IMR-90 (cell line): ENCODE measurements at regions not wholly inside any gene's neighbourhood (a gene's known extent, or its start where the extent isn't known, plus 50 kb on each side); places are given as distances from the start of the nearest gene placed in this dataset.

Experiments
- ATAC-seq: fragments of 200-7000 bp; cut with Tn5 transposase; 2 replicates; pipeline ENCODE4 v1.9.1; 2020; ENCODE audit warnings: low read depth, mild to moderate bottlenecking, moderate library complexity
- BruUV-seq: library from RNA; stranded (reverse); fragments of 400-500 nt; replicated peaks from 2 replicates; lab custom pipeline; 2021; lab: Mats Ljungman, UMichigan
- CTCF ChIA-PET: fragments of 300-600 bp; formaldehyde crosslinking; extraction: SDS; loops from one replicate; lab custom pipeline; 2021; ENCODE audit warnings: antibody characterized with exemption; lab: Yijun Ruan, JAX
- POLR2A ChIA-PET: fragments of 300-600 bp; sonication (Branson Sonifier 250); formaldehyde crosslinking; loops from one replicate; lab custom pipeline; 2022; ENCODE audit warnings: antibody characterized with exemption; ENCODE audit not compliant: unreplicated experiment; lab: Charles Lee
- DNase-seq: peaks from one replicate; pipeline ENCODE4 v3.0.0; 2013
- H2AFZ ChIP-seq: replicated peaks from 2 replicates; pipeline ENCODE3; 2013; ENCODE audit warnings: low read length, mild to moderate bottlenecking; ENCODE audit not compliant: poor library complexity
- H2AK5ac ChIP-seq: 2 replicates; pipeline ENCODE4 v1.6.1; 2013; ENCODE audit warnings: low read depth, low read length, inconsistent platforms
- H2AK9ac ChIP-seq: replicated peaks from 2 replicates; pipeline ENCODE3; 2013; ENCODE audit warnings: mild to moderate bottlenecking, low read depth, low read length, moderate library complexity; ENCODE audit not compliant: poor library complexity
- H2BK120ac ChIP-seq: 2 replicates; pipeline ENCODE4 v1.6.1; 2013; ENCODE audit warnings: low read depth, low read length, inconsistent platforms
- H2BK15ac ChIP-seq: 3 replicates; pipeline ENCODE4 v1.6.1; 2013; ENCODE audit warnings: low read depth, low read length, inconsistent platforms
- H2BK20ac ChIP-seq: 2 replicates; pipeline ENCODE4 v1.6.1; 2013; ENCODE audit warnings: low read depth, mild to moderate bottlenecking, inconsistent platforms, low read length, moderate library complexity
- H2BK5ac ChIP-seq: 2 replicates; pipeline ENCODE4 v1.6.1; 2013; ENCODE audit warnings: mild to moderate bottlenecking, low read depth, low read length, inconsistent platforms; ENCODE audit not compliant: poor library complexity, severe bottlenecking
- H3K14ac ChIP-seq: replicated peaks from 2 replicates; pipeline ENCODE4 v1.6.1; 2013; ENCODE audit warnings: low read depth, low read length, inconsistent platforms
- H3K18ac ChIP-seq: 2 replicates; pipeline ENCODE4 v1.6.1; 2013; ENCODE audit warnings: low read depth, low read length, control low read depth
- H3K23ac ChIP-seq: 2 replicates; pipeline ENCODE4 v1.6.1; 2013; ENCODE audit warnings: low read depth, low read length, inconsistent platforms
- H3K27ac ChIP-seq: 2 replicates; pipeline ENCODE4 v1.5.1; 2013; ENCODE audit warnings: mild to moderate bottlenecking, control low read depth, low read length; ENCODE audit not compliant: insufficient read depth
- H3K27me3 ChIP-seq: 2 replicates; pipeline ENCODE4 v1.6.1; 2013; ENCODE audit warnings: low read length; ENCODE audit not compliant: control insufficient read depth, insufficient read depth
- H3K36me3 ChIP-seq: 2 replicates; pipeline ENCODE4 v1.6.1; 2013; ENCODE audit warnings: low read length, mixed read lengths; ENCODE audit not compliant: control insufficient read depth, insufficient read depth
- H3K4ac ChIP-seq: 2 replicates; pipeline ENCODE4 v1.6.1; 2013; ENCODE audit warnings: low read depth, low read length, inconsistent platforms
- H3K4me1 ChIP-seq: 2 replicates; pipeline ENCODE4 v1.6.1; 2013; ENCODE audit warnings: low read length, mixed read lengths; ENCODE audit not compliant: control insufficient read depth, insufficient read depth
- H3K4me2 ChIP-seq: 2 replicates; pipeline ENCODE4 v1.6.1; 2013; ENCODE audit warnings: low read depth, mild to moderate bottlenecking, control low read depth, low read length, moderate library complexity
- H3K4me3 ChIP-seq: 2 replicates; pipeline ENCODE4 v1.5.1; 2013; ENCODE audit warnings: low read depth, mild to moderate bottlenecking, control low read depth, low read length, moderate library complexity; ENCODE audit not compliant: insufficient read depth
- H3K56ac ChIP-seq: 2 replicates; pipeline ENCODE4 v1.6.1; 2013; ENCODE audit warnings: low read length, inconsistent platforms; ENCODE audit not compliant: insufficient read depth; ENCODE audit errors: extremely low read depth
- H3K79me1 ChIP-seq, 2 experiments: 2 replicates each; pipeline ENCODE4 v1.6.1; 2013; ENCODE audit warnings: low read length in 2 of 2, inconsistent platforms in 1 of 2, low read depth in 1 of 2
- H3K9ac ChIP-seq: 2 replicates; pipeline ENCODE4 v1.6.1; 2013; ENCODE audit warnings: low read depth, low read length, control low read depth
- H3K9me1 ChIP-seq: 2 replicates; pipeline ENCODE4 v1.6.1; 2013; ENCODE audit warnings: low read length, inconsistent platforms; ENCODE audit not compliant: insufficient read depth
- H3K9me3 ChIP-seq: 2 replicates; pipeline ENCODE4 v1.6.1; 2013; ENCODE audit warnings: low read length; ENCODE audit not compliant: control insufficient read depth, insufficient read depth
- H4K20me1 ChIP-seq: 2 replicates; pipeline ENCODE4 v1.6.1; 2013; ENCODE audit warnings: low read length, inconsistent platforms; ENCODE audit not compliant: insufficient read depth
- H4K5ac ChIP-seq: 2 replicates; pipeline ENCODE4 v1.6.1; 2013; ENCODE audit warnings: mild to moderate bottlenecking, low read depth, low read length, control low read depth
- H4K8ac ChIP-seq, 2 experiments: 2 replicates each; pipeline ENCODE4 v1.6.1; 2013; ENCODE audit warnings: low read depth in 2 of 2, low read length in 2 of 2, control low read depth in 1 of 2, inconsistent platforms in 1 of 2
- H4K91ac ChIP-seq: 2 replicates; pipeline ENCODE4 v1.6.1; 2013; ENCODE audit warnings: low read depth, low read length, inconsistent platforms; ENCODE audit not compliant: insufficient read depth
- BHLHE40 ChIP-seq: fragments of 150-350 bp; IDR thresholded peaks from 2 replicates; pipeline ENCODE4 v1.6.1; 2016; ENCODE audit warnings: mild to moderate bottlenecking, low read depth, low read length
- CEBPB ChIP-seq: IDR thresholded peaks from 2 replicates; pipeline ENCODE4 v1.6.1; 2012; ENCODE audit warnings: low read depth, low read length, improper control_type of control experiment
- CHD1 ChIP-seq: IDR thresholded peaks from 2 replicates; pipeline ENCODE4 v1.6.1; 2012; ENCODE audit warnings: low read depth, low read length, improper control_type of control experiment
- FOS ChIP-seq: fragments of 150-350 bp; IDR thresholded peaks from 2 replicates; pipeline ENCODE4 v1.6.1; 2016; ENCODE audit warnings: low read depth, low read length
- MAFK ChIP-seq: IDR thresholded peaks from 2 replicates; pipeline ENCODE4 v1.6.1; 2012; ENCODE audit warnings: low read depth, low read length, improper control_type of control experiment
- MXI1 ChIP-seq: IDR thresholded peaks from 2 replicates; pipeline ENCODE4 v1.6.1; 2012; ENCODE audit warnings: low read depth, mild to moderate bottlenecking, low read length, moderate library complexity, borderline replicate concordance
- NFE2L2 ChIP-seq: fragments of 150-350 bp; IDR thresholded peaks from 2 replicates; pipeline ENCODE4 v1.6.1; 2016; ENCODE audit warnings: low read depth, mild to moderate bottlenecking, low read length
- POLR2A ChIP-seq: IDR thresholded peaks from 2 replicates; pipeline ENCODE4 v1.6.1; 2012; ENCODE audit warnings: mild to moderate bottlenecking, low read depth, low read length
- RAD21 ChIP-seq: IDR thresholded peaks from 2 replicates; pipeline ENCODE4 v1.6.1; 2012; ENCODE audit warnings: low read length, improper control_type of control experiment
- RCOR1 ChIP-seq: IDR thresholded peaks from 2 replicates; pipeline ENCODE4 v1.6.1; 2012; ENCODE audit warnings: mild to moderate bottlenecking, low read length, improper control_type of control experiment; ENCODE audit not compliant: insufficient replicate concordance
- SMC3 ChIP-seq: fragments of 150-350 bp; IDR thresholded peaks from 2 replicates; pipeline ENCODE4 v1.6.1; 2016; ENCODE audit warnings: low read depth, mild to moderate bottlenecking, antibody characterized with exemption, low read length, moderate library complexity
- dilution Hi-C: fragments of 300-500 bp; cut with HindIII; formaldehyde crosslinking; loops from one replicate; pipeline ENCODE4 v1.14.3; 2018; ENCODE audit warnings: low sequenced_read_pairs; ENCODE audit not compliant: unreplicated experiment
- in situ Hi-C: fragments of 300-500 bp; cut with MboI; formaldehyde crosslinking; loops from 3 replicates; pipeline ENCODE4 v1.14.3; 2019; ENCODE audit warnings: low sequenced_read_pairs, inconsistent platforms, mixed read lengths
- intact Hi-C: fragments of 100-400 bp; cut with micrococcal nuclease; formaldehyde crosslinking; loops from 2 replicates; pipeline ENCODE4 v1.10.0; 2022
- TF ChIP-seq, protein P1 (sequence below): conservative IDR thresholded peaks from 2 replicates; pipeline ENCODE4 v1.5.1; 2012; ENCODE audit warnings: mild to moderate bottlenecking, low read depth, low read length, improper control_type of control experiment
- TF ChIP-seq, protein P2 (sequence below): fragments of 150-350 bp; IDR thresholded peaks from 2 replicates; pipeline ENCODE4 v1.6.1; 2016; ENCODE audit warnings: low read depth, mild to moderate bottlenecking, low read length, moderate library complexity, borderline replicate concordance
- TF ChIP-seq, protein P3 (sequence below): fragments of 150-350 bp; IDR thresholded peaks from 2 replicates; pipeline ENCODE4 v1.6.1; 2017; ENCODE audit warnings: mild to moderate bottlenecking, antibody characterized with exemption, low read length, low read depth

DNA sequence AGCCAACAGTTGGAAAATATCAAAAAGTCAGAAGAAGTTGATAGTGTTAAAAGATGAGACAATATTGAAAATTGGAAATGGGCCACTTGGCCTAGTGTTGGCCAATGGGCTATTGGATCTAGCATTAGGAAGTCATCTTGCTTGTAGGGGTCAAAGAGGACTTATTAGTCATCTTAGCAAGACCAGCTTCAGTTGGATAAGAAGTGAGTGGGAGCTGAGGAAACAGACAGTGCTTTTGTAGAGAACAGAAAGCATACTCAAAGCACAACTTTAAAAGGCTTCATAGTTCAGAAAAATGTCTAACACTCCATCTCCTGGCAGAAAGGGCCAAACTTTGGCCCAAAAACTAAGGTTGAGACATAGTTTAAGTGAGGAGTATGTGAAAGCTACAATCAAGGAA is 139.9 kb upstream of the PKN2 start:
- Histone ChIP-seq H2AK5ac (no peak overlapping the region), H3K56ac (no peak overlapping the region), H3K27ac (no peak overlapping the region), H2BK5ac (no peak overlapping the region), H3K36me3 (no peaks in the 10 kb centered on the region), H3K9ac (no peak overlapping the region), H3K4ac (no peak overlapping the region), H4K20me1 (no peaks in the 10 kb centered on the region), H3K9me3 (no peaks in the 10 kb centered on the region), H3K23ac (no peak overlapping the region), H4K91ac (no peak overlapping the region), H4K5ac (no peak overlapping the region), H4K8ac (no peak overlapping the region), H3K4me2 (no peak overlapping the region), H2BK120ac (no peak overlapping the region), H2AFZ (no peak overlapping the region), H2BK20ac (no peak overlapping the region), H2BK15ac (no peak overlapping the region), H3K4me3 (no peak overlapping the region), H2AK9ac (no peak overlapping the region), H3K14ac (no peak overlapping the region), H3K4me1 (no peaks in the 10 kb centered on the region), H3K9me1 (no peaks in the 10 kb centered on the region), H3K79me1 (no peaks in the 10 kb centered on the region), H3K27me3 (no peaks in the 10 kb centered on the region), H3K18ac (no peak overlapping the region)
- CTCF ChIA-PET = no interaction called here
- ATAC-seq (no peak), DNase-seq (no peak)
- in situ Hi-C loops = no loop called here
- intact Hi-C loops = no loop called here
- dilution Hi-C loops = no loop called here
- BruUV-seq = no TSS peak
- no peak for TF ChIP-seq CHD1
- TF ChIP-seq, protein P1, sequence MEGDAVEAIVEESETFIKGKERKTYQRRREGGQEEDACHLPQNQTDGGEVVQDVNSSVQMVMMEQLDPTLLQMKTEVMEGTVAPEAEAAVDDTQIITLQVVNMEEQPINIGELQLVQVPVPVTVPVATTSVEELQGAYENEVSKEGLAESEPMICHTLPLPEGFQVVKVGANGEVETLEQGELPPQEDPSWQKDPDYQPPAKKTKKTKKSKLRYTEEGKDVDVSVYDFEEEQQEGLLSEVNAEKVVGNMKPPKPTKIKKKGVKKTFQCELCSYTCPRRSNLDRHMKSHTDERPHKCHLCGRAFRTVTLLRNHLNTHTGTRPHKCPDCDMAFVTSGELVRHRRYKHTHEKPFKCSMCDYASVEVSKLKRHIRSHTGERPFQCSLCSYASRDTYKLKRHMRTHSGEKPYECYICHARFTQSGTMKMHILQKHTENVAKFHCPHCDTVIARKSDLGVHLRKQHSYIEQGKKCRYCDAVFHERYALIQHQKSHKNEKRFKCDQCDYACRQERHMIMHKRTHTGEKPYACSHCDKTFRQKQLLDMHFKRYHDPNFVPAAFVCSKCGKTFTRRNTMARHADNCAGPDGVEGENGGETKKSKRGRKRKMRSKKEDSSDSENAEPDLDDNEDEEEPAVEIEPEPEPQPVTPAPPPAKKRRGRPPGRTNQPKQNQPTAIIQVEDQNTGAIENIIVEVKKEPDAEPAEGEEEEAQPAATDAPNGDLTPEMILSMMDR = no peak
- TF ChIP-seq CEBPB = no peak
- no peak for TF ChIP-seq SMC3
- no peak for TF ChIP-seq RAD21
- TF ChIP-seq, protein P2, sequence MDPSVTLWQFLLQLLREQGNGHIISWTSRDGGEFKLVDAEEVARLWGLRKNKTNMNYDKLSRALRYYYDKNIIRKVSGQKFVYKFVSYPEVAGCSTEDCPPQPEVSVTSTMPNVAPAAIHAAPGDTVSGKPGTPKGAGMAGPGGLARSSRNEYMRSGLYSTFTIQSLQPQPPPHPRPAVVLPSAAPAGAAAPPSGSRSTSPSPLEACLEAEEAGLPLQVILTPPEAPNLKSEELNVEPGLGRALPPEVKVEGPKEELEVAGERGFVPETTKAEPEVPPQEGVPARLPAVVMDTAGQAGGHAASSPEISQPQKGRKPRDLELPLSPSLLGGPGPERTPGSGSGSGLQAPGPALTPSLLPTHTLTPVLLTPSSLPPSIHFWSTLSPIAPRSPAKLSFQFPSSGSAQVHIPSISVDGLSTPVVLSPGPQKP = no peak
- no peak for TF ChIP-seq RCOR1
- no peak for TF ChIP-seq BHLHE40
- no peak for TF ChIP-seq NFE2L2
- no peak for TF ChIP-seq FOS
- TF ChIP-seq, protein P3, sequence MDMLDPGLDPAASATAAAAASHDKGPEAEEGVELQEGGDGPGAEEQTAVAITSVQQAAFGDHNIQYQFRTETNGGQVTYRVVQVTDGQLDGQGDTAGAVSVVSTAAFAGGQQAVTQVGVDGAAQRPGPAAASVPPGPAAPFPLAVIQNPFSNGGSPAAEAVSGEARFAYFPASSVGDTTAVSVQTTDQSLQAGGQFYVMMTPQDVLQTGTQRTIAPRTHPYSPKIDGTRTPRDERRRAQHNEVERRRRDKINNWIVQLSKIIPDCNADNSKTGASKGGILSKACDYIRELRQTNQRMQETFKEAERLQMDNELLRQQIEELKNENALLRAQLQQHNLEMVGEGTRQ = no peak
- no peak for TF ChIP-seq MXI1
- TF ChIP-seq MAFK = no peak
- no peak for TF ChIP-seq POLR2A
- POLR2A ChIA-PET = no interaction called here
